H1 (cell line): ENCODE measurements at regions not wholly inside any gene's neighbourhood (a gene's known extent, or its start where the extent isn't known, plus 50 kb on each side); places are given as distances from the start of the nearest gene placed in this dataset.

ENCODE experiments used
- SIX5 ChIP-seq: IDR thresholded peaks from 2 replicates; pipeline ENCODE4 v1.6.1; 2011; ENCODE audit warnings: mild to moderate bottlenecking, low read depth, low read length
- TBP ChIP-seq: IDR thresholded peaks from 2 replicates; pipeline ENCODE4 v1.6.1; 2011; ENCODE audit warnings: low read depth, low read length, improper control_type of control experiment

GRCh38 chrX:30990361-30990760 lies 81.5 kb downstream of the FTHL17 start:
- TF ChIP-seq TBP (no peak), SIX5 (no peak)
